HG02943 (cell line): ENCODE measurements at regions not wholly inside any gene's neighbourhood (a gene's known extent, or its start where the extent isn't known, plus 50 kb on each side); places are given as distances from the start of the nearest gene placed in this dataset.
"Not testable (repeated sequence)": the region's sequence is repeated elsewhere in the genome, so short reads cannot be mapped to it uniquely, and the experiment has no call there.

Experiments used
- ATAC-seq: cut with Tn5 transposase; IDR thresholded peaks from one replicate; pipeline ENCODE4 v1.9.1; 2021; ENCODE audit warnings: mild to moderate bottlenecking, low read depth, moderate library complexity; ENCODE audit not compliant: unreplicated experiment

DNA sequence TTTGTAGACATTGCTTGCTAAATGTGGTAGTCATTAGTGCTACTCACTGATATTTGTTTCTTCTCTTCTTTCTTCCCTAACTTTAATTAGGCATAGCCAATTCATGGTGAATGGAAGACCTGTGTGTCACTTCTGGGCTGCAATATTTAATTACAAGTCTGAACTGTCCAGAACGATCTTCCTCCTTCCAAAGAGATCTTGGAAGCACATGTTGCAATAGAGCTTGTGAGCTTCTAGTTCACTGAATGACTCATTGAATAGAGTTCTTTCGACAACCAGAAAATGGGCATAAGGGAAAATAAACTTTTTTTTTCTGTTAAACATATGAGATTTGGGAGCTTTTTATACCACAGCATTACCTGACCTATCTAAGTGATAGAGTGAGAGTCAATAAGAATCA lies 1264.6 kb downstream of the PCDH9 start:
- no peak for ATAC-seq

- ATAC-seq, result no peak
These were observed 1265.5 kb downstream of the PCDH9 start for GRCh38 chr13:65964672-65965071.

DNA sequence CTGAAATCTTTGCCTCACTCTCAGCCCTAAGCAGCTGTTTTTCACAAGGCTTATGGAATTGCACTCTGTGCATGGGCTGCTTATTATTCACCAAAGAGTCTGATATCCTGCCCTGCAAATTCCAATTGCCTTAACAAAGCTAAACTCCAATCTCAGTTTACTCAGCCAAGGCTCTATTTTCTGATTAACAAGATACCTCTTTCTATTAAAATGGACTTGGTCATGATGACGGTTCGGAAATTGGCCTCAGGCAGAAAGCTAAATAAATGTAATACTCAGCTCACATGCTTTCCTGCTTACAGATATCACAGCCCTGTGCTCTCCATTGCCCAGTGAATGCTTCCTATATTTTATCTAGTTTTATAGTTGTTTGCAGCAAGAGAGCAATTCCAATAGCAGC lies 1270.8 kb downstream of the PCDH9 start:
- ATAC-seq, result no peak

DNA sequence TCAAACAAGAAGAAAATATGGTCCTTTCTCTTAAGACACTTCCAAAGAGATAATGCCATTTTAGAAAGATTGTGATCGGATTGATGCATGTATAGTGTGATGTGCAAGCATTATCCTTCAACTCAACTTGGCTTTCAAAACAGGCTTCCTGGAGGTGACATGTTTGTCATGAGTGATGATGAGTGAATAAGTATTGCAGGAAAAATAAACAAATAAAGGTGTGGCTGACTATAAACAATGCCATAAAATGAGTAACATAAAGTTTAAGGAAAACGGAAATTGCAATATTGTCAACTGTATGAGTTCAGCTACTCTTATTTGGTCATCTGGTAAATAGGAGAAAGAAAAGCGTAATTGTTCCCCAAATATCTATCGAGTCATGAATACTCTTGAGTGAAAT lies 1283.7 kb downstream of the PCDH9 start:
- no peak for ATAC-seq

DNA sequence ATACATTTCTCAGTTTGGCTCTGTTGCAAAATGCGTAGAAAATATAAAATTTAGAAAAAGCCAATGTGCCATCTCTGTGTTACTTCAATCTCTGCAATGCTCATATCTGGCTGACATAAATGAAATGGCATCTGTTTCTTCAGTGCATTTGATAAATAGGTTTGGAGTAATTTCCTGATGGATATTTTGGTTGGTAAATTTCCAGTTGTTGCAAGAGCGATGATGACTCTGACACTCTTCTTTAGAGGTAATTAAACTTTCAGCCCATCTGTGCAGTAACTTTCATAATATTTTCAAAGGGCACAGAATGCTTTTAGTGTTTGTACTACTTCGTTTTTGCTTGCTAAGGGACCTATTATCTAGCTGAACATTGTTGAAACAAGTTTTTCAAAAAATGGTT lies 1286.4 kb downstream of the PCDH9 start:
- no peak for ATAC-seq

- ATAC-seq, result no peak
These were observed 1287.1 kb downstream of the PCDH9 start for GRCh38 chr13:65943024-65943423.

GRCh38 chr13:65940720-65941119 lies 1289.4 kb downstream of the PCDH9 start:
- no peak for ATAC-seq

GRCh38 chr13:65937251-65937650 lies 1292.9 kb downstream of the PCDH9 start:
- no peak for ATAC-seq

- ATAC-seq, result no peak
These were observed 1293.9 kb downstream of the PCDH9 start for GRCh38 chr13:65936249-65936648.

DNA sequence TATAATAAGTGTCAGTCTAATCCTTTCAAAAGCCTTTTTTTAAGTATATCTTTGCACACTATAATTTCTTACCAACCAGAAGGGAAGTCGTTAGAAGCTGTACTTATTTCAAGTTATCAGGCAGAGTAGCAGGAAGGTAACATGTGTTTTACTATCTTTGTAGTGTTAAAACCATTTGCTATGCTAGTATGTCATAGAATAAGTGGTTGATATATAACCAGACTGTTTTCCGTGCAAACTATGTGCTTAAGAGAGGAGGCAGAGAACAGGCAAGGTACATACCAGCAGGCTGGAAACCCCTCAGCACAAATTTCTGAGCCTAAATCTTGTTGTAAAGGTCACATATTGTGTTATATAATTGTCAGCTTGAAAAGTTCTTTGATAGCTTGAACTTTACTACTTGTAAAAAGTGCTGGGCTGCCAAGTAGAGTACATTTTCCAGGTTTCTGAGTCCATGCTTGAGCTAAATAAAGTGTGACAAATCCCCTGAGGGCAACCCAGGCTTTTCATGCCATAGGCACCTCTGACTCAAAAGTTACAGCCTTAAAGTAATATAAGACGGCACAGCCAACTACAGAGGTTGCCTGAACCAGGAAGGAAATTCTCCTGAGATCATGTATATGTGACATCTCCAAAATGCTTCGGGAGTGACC lies 1297.4 kb downstream of the PCDH9 start:
- ATAC-seq, result no peak

DNA sequence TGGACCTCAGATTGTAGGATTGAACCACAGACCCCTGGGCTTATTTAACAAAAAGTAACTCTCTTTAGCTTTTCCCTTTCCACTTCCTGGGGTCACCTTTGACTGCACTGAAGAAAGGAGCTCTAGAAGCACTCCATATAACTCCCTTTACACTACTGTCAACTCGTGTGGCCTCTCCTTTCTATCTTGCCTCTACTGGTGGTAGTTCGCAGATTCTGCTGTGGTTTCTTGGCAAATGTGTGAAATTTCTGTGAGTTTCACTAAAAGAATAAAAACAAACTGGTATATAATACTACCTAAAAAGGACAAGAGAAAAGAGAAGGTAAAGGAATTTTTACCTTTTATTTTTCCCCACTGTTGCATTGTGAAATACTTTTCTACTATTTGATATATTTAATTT lies 1298.1 kb downstream of the PCDH9 start:
- ATAC-seq, result no peak

GRCh38 chr13:65929436-65929835 lies 1300.7 kb downstream of the PCDH9 start:
- no peak for ATAC-seq

DNA sequence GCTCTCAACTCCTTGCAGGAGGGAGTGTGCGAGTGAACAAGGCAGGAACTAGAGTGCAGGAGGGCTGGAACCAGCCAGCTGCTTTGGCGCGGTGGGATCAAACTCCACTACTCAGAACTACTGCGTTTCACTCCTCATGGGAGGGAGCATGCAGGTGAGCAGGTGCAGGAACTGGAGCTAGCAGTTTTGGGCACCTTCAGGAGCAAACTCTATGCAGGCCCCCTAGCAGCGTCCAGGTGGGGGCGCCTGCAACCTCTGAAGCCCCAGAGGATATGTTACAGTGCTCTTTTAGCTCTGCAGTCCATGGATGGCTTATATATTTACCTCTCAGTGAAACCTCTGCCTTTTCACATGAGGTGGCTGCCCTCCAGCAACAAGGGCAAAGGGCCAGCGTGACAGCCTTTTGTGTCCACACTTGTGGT lies 1303.4 kb downstream of the PCDH9 start:
- no peak for ATAC-seq

DNA sequence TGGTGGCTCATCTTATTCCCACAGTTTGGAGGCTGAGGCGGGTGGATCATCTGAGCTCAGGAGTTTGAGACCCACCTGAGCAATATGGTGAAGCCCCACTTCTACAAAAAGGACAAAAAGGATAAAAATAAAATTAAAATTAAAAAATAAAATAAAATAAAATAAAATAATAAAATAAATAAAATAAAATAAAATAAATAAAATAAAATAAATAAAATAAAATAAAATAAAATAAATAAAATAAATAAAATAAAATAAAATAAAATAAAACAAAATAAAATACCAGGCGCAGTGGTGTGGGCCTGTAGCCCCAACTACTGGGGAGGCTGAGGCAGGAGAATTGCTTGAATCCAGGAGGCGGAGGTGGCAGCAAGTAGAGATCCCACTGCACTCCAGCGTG lies 1307.3 kb downstream of the PCDH9 start:
- ATAC-seq, result not testable (repeated sequence)

GRCh38 chr13:65921933-65922332 lies 1308.2 kb downstream of the PCDH9 start:
- ATAC-seq, result no peak

- ATAC-seq, result no peak
These were observed 1312.4 kb downstream of the PCDH9 start for GRCh38 chr13:65917731-65918130.

GRCh38 chr13:65915195-65915594 lies 1314.9 kb downstream of the PCDH9 start:
- ATAC-seq, result no peak

GRCh38 chr13:65914716-65915115 lies 1315.4 kb downstream of the PCDH9 start:
- no peak for ATAC-seq

DNA sequence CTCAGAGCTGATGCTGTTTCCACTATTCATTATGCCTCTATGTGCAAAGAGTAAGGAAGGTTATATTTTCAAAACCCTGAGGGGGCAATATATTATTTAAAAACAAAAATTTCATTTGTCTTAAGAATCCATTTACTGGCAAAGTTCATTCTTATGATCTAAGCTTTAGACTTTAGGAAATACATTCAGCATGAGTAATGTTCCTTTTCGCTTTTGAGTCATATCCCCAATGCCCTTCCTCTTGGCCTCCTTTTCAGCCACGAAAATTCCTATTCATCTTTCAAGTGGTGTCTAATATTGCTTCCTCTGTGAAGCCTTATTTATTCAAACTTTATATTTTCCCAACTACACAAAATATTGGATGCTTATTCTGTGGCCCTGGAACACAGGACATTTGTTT lies 1317.0 kb downstream of the PCDH9 start:
- ATAC-seq, result no peak

GRCh38 chr13:65912516-65912915 lies 1317.6 kb downstream of the PCDH9 start:
- no peak for ATAC-seq

GRCh38 chr13:65911546-65912193 lies 1318.5 kb downstream of the PCDH9 start:
- no peak for ATAC-seq

DNA sequence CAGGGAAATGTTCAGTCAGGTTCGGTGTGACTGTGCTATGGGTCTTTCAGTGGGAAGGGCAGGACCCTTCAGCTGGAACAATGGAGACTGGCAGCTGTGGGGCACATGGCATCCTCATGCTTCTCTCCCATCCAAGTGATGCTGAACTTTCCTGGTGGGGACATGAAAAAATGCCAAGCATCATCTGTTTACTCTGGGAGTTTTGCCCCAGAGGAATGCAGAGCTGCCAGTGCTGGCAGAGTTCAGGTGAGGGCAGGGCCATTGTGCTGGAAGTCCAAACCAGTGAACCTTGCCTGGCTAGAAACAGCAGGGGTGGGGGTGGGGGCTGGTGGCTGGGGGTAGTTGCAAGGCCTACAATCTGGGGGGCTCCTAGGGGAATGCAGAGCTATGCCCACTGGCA lies 1320.6 kb downstream of the PCDH9 start:
- no peak for ATAC-seq
